GM21526 (cell line): ENCODE measurements at regions not wholly inside any gene's neighbourhood (a gene's known extent, or its start where the extent isn't known, plus 50 kb on each side); places are given as distances from the start of the nearest gene placed in this dataset.
"Not testable (repeated sequence)": the region's sequence is repeated elsewhere in the genome, so short reads cannot be mapped to it uniquely, and the experiment has no call there.

Experiments used
- ATAC-seq: cut with Tn5 transposase; IDR thresholded peaks from one replicate; pipeline ENCODE4 v1.9.1; 2021; ENCODE audit warnings: moderate library complexity; ENCODE audit not compliant: unreplicated experiment, low FRiP score

GRCh38 chr14:61602003-61602732, 93.1 kb upstream of the HIF1A start:
- no peak for ATAC-seq

- ATAC-seq, result no peak
These were observed 92.6 kb upstream of the HIF1A start for GRCh38 chr14:61602733-61603077.

DNA sequence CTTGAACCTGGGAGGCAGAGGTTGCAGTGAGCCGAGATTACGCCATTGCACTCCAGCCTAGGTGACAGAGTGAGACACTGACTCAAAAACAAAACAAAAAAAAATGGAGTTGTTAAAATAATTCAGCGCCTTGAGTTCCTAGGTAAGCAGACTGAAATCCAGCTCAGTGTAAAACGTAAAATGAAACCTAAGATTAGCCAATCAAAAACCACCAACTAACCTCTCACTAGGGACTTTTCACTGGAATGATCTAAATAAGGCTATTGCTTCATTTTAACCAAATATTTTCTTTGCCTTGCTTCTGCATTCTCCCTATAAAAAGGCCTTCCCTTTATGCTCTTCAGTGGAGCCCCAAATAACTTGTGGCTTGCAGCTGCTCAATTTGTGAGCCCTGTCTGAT, 91.6 kb upstream of the HIF1A start:
- no peak for ATAC-seq

DNA sequence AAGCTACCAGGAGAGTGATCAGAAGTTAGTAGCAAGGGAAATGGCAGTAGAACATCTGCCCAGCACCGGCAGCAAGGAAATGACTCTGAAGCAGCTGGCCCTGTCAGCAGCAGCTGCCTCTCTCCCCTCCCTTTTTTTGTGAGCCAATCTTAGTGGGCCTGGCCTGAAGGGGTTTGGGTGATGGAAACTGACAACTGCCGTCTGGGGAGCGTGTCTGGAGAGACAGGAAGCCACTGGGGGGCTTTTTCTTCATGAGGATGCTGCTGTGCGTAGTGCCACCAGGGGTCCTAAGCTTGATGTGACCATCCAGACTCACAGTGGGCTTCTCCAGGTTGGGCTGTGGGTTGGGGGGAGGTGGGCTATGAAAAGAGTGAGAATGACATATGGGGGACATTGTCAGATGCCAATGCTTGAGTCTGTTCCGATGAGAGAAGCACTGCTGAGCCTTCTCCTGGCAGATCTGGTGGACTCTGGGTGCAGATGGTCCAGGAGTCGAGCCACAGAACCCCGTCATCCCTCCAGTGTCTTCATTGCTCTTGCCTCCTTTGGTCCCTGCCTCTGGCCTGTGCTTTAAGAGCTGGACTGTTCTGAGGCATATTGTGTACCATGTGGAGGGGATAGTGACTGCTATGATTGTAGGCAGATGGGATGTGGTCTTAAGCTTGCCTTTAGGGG, 87.6 kb upstream of the HIF1A start:
- no peak for ATAC-seq

DNA sequence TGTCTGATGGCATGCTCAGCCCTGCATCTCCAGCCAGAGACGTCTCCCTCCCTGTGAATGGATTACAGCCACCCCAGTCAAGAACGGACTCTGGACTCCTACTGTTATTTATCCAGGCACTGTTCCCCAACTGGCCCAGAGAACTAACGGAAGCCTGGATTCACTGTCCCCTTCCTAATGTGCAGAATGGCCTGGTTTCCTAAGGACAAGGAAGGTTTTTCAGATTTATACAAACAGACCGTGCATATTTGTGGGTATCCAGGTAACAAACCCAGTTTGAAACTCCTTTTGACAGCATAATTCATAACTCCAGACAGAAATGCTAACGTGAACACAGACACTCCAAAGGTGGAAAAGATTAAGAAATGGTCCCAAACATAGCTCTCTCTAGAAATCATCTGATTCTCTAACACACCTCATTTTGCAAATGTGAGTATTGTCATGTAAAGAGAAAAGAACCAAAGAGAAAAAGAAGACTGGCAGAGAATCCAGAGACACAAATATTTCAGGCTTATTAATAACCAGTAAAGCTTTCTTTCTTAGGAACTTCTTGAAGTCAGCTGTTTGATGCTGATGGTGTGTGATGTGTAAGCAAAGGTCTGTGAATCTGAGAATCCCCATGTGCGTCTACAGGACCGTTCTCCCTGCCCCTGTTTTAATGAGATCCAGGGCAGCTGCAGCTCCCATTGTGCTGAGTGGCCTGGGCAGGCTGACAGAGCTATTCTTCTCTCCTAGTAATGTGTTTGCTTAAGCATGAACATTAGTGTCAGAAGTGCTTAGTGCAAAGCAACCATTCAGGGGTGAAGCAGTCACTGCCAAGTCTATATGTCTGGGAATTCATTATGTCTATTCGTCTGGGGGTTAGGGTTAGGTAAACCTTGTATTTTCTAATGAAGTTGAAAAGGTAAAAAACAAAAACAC, 86.8 kb upstream of the HIF1A start:
- no peak for ATAC-seq

- ATAC-seq, result no peak
These were observed 86.0 kb upstream of the HIF1A start for GRCh38 chr14:61609191-61609843.

DNA sequence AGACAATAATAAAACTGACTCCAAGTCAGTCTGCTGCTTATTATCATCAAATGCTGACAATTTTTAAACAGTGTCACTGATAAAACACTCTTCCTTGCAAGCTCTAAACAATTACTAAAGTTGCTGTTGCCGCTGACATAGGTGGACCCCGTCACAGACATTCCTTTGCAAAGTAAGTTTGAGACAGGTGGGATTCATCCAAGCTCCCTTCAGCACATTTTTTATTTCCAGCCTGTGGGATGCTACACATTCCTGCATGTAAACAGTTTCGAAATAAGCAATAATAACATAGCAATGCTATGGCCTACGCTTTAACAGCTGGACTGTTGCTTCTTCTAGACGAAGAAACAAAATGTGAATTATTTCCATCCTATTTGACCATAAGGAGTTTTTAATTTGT, 85.4 kb upstream of the HIF1A start:
- no peak for ATAC-seq

DNA sequence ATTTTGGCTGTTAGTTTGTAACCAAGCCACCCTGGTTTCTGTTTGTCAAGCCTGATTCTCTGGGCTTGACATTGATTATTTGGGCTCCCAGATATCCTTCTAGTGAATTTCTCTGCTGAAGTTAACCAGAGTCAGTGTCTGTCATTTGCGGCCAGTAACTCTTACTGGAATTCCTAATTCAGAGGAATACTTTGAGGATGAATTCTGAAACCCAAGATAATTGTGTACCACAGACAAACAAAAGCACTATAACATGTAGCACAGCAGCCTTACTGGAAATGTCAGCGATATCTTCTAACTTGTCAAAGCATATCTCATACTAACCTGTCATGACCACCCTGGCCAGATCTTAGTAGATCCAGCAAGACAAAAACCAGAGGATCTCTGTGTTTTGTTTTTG, 84.4 kb upstream of the HIF1A start:
- no peak for ATAC-seq

DNA sequence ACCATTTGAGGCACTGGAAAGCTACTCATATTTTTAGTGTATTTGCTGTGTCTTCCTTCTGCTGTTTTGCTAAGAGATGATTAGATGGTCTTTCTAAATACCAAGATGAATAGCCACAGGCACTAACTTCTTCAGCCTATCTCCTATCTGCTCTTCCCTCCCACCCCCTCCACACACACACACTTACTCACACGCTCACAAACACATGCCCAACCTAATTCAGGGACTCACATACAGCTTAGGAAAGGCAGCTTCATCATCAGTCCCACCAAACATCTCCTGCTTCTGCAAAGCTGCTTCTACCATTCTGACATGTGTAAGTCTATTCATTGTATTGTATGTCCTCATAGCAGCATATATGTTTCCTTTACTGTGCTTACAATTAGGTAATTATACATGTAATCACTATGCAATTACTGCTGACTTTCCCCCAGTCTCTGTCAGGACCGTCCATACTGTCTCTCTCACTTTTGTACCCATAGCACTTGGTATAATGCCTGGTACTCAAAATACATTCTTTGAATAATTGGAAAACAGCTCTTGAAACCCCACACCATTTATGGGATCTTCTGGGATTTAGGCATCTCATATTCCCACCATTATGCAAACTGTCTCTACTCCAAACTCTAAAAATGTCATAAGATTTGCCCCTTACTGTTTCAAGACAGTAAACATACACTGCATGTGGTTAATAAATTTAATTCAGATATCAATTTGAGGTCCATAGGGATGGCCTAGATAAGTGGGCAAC, 83.3 kb upstream of the HIF1A start:
- ATAC-seq, result no peak

- ATAC-seq, result not testable (repeated sequence)
These were observed 82.3 kb upstream of the HIF1A start for GRCh38 chr14:61613006-61613405.

DNA sequence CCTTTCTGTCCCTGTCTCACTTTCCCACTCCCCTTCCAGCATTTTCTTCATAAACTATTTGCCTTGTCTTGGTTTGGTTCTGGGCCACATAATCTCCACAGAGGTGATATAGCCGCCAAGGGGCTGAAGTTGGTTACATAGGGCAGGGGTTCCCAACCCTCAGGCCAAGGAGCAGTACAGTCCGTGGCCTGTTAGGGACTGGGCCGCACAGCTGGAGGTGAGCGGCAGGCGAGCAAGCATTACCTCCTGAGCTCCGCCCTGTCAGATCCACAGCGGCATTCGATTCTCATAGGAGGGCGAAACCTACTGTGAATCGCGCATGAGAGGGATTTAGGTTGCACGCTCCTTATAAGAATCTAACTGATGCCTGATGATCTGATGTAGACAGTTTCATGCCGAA, 80.6 kb upstream of the HIF1A start:
- no peak for ATAC-seq

DNA sequence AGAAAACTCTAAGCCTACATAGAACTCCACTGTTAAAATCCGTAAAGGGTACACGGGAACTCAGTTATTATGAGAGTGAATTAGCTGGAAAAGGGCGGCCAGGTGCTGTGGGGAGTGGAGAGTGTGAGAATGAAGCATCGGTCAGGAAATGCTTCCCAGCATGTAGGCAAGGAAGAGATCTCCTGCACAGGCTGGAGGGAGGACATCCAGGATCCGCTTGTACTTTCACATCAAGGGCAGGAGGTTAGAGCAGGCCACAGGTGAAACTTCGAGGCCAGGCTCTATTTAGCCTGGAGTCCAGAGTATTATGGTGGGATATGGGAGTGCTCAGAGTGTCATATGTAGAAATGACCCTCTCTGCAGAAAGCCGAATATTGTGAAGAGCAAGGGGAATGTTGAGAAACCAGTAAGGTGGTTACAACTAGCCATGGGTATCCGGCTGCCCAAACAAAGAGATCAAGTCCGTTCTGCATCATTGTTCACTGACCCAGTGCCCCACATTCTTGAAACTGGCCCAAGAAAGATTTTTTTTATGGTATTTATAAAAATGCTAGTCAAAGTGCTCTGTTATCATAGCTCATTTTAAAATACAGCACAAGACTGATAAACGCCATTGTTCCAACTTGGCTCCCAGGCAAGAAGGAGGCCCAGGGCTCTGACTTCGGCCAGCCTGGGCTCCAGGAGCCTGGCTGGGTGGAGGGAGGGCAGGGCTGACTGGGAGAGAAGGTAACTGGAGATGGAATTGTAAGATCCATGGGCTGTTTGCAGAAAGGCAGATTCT, 79.4 kb upstream of the HIF1A start:
- ATAC-seq, result no peak

- ATAC-seq, result no peak
These were observed 78.7 kb upstream of the HIF1A start for GRCh38 chr14:61616524-61617185.

- ATAC-seq, result no peak
These were observed 76.9 kb upstream of the HIF1A start for GRCh38 chr14:61618448-61618847.

GRCh38 chr14:61619494-61619893, 75.8 kb upstream of the HIF1A start:
- no peak for ATAC-seq

GRCh38 chr14:61620130-61620946, 75.0 kb upstream of the HIF1A start:
- ATAC-seq, result no peak

DNA sequence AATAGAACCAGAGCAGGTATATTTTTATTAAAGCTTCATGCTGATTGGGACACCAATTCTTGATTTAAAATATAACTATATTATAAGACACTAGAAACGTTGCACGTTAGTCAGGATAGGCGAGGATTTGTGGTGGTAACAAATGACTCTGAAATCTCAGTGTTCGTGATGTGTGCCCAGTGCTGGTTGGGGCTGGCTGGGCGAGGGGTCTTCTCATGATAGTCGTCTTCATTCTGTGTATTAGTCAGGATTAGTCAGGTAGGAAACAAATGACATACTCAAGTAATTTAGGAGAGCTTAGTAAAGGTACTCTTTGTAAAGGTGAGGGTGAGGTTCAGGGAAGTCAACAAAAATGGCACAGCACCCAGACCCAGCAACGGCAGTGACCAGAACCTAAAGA, 73.9 kb upstream of the HIF1A start:
- no peak for ATAC-seq

GRCh38 chr14:61622051-61622450, 73.3 kb upstream of the HIF1A start:
- no peak for ATAC-seq
